ENCODE measurements at regions not wholly inside any gene's neighbourhood (a gene's known extent, or its start where the extent isn't known, plus 50 kb on each side); places are given as distances from the start of the nearest gene placed in this dataset.

DNA sequence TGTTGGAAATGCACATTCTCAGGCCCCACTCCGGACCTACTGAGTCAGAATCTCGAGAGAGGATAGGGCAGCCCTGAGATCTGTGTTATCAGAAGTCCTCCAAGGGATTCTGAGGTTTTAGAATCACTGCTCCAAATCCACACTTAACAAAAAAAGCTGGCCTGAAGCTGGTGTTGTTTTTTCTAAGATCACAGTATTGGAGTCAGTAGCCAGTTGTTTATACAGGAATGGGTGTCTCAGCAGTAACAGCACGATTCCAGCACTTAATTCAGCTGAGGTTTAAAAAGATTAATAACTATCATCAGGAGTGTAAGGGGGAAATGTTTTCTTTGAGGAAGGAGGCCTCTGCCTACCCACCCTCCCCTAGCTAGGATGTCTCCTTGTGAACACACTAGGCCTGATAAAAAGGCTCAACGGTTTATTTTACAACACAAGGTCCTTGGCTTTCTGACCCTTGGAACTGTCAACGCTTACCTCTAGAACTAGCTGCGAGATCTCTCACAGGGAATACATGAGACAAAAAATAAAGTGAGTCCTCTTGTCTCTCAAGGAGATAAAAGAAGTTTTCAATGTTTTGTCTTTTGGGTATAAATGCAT is 505.4 kb downstream of the CD83 start:
- Histone ChIP-seq H3K4me3 (ENCODE audit: low read depth in 2 of 2, low read length in 1 of 2) (no peak overlapping the region), H4K20me1 (ENCODE audit: insufficient read depth) (no peaks in the 10 kb centered on the region), H3K36me3 (replicated peaks in 1 of 2; ENCODE audit: control insufficient read depth in 1 of 2, insufficient read depth in 2 of 2, low read length in 1 of 2) (no peaks in the 10 kb centered on the region), H3K9me2 (no peaks in the 10 kb centered on the region), H3F3A (replicated peaks; ENCODE audit: insufficient read depth) (no peaks in the 10 kb centered on the region), H3K27ac (ENCODE audit: low read depth in 2 of 2, low read length in 1 of 2) (no peak overlapping the region), H3K27me3 (ENCODE audit: insufficient read depth) (no peaks in the 10 kb centered on the region), H2AFZ (ENCODE audit: low read depth) (no peak overlapping the region), H3K4me1 (ENCODE audit: control insufficient read depth in 1 of 2, insufficient read depth in 2 of 2, low read depth in 1 of 2, low read length in 1 of 2) (peaks cover 0 to 8% of the 10 kb centered on the region in 2 experiments; a peak in 1 of 4 replicates), H3K9me3 (no peaks in the 10 kb centered on the region), H3K4me2 (no peak overlapping the region), H3K9ac (no peak overlapping the region), H3K79me2 (ENCODE audit: insufficient read depth) (no peaks in the 10 kb centered on the region)
- 42% methylated on average over 6 of the region's 6 CpGs for WGBS (ENCODE audit: low lambda C conversion rate)
- CTCF ChIA-PET: no interaction called here
- POLR2A ChIA-PET: no interaction called here
- DNase-seq: no peak
- TF ChIP-seq FOXM1 (IDR thresholded peaks at IDR 0.05; ENCODE audit: low read depth): no peak
- no peak for TF ChIP-seq EZH2phosphoT487 (IDR thresholded peaks at IDR 0.05; ENCODE audit: borderline replicate concordance, low read depth)
- TF ChIP-seq RXRA (IDR thresholded peaks at IDR 0.05; ENCODE audit: borderline replicate concordance, low read depth): no peak
- no peak for TF ChIP-seq TEAD4 (IDR thresholded peaks at IDR 0.05; ENCODE audit: borderline replicate concordance, insufficient read depth)
- TF ChIP-seq, protein P1, sequence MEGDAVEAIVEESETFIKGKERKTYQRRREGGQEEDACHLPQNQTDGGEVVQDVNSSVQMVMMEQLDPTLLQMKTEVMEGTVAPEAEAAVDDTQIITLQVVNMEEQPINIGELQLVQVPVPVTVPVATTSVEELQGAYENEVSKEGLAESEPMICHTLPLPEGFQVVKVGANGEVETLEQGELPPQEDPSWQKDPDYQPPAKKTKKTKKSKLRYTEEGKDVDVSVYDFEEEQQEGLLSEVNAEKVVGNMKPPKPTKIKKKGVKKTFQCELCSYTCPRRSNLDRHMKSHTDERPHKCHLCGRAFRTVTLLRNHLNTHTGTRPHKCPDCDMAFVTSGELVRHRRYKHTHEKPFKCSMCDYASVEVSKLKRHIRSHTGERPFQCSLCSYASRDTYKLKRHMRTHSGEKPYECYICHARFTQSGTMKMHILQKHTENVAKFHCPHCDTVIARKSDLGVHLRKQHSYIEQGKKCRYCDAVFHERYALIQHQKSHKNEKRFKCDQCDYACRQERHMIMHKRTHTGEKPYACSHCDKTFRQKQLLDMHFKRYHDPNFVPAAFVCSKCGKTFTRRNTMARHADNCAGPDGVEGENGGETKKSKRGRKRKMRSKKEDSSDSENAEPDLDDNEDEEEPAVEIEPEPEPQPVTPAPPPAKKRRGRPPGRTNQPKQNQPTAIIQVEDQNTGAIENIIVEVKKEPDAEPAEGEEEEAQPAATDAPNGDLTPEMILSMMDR (IDR thresholded peaks at IDR 0.05): no peak

DNA sequence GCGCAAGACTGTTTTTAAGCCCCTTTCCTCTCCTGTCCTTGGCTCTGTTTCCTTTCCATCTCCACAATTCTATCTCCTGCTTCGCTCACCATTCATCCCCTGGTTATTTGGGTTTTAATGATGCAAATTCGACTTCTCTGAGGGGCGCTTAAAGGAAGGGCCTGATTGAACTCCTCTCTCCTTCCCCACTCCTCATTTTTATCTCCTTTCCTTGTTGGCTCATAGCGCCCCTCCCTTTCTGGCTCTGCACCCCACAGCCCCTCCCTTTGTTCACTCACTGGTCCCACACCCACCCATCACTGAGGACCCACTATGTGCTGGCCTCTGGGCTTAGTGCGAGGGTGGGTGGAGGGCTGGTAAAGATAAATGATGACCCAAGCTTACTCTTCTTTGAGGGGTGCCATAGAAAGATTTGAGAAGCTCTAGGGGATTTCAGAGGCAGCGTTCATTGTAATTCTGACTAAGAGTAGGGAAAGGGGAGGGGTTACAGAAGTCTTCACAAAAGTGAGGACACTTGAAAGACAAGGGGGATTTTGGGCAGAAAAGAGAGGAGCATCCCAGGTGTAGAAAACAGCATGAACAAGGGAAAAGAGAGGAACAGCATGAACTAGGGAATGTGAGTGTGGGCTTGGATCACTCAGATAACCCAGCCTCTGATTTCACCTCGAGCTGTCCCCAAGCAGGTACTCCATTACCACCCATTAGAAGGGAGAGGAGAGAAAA is 507.8 kb downstream of the CD83 start:
- CTCF ChIA-PET: no interaction called here
- no peak for DNase-seq

More for the DNA sequence above, 507.8 kb downstream of the CD83 start:
- WGBS (ENCODE audit: low lambda C conversion rate): 45% methylated on average over 8 of the region's 8 CpGs
- no peaks in the 10 kb centered on the region for H4K20me1 ChIP-seq (ENCODE audit: insufficient read depth)
- H3F3A ChIP-seq (replicated peaks; ENCODE audit: insufficient read depth): no peaks in the 10 kb centered on the region
- no peak overlapping the region for H3K4me2 ChIP-seq
- TF ChIP-seq, protein P2, sequence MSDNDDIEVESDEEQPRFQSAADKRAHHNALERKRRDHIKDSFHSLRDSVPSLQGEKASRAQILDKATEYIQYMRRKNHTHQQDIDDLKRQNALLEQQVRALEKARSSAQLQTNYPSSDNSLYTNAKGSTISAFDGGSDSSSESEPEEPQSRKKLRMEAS (IDR thresholded peaks at IDR 0.05; ENCODE audit: low read depth): no peak
- TF ChIP-seq GABPA (IDR thresholded peaks at IDR 0.05; ENCODE audit: low read depth) (no peak), TEAD4 (IDR thresholded peaks at IDR 0.05; ENCODE audit: borderline replicate concordance, insufficient read depth) (no peak), JUND (IDR thresholded peaks at IDR 0.05) (no peak), YY1 (IDR thresholded peaks at IDR 0.05; ENCODE audit: low read depth) (no peak), MEF2A (IDR thresholded peaks at IDR 0.05; ENCODE audit: borderline replicate concordance, low read depth) (no peak), RCOR1 (IDR thresholded peaks at IDR 0.05; ENCODE audit: low read length) (no peak), EZH2phosphoT487 (IDR thresholded peaks at IDR 0.05; ENCODE audit: borderline replicate concordance, low read depth) (no peak), NFIC (IDR thresholded peaks at IDR 0.05; ENCODE audit: borderline replicate concordance) (no peak), TCF12 (IDR thresholded peaks at IDR 0.05) (no peak), FOXM1 (IDR thresholded peaks at IDR 0.05; ENCODE audit: low read depth) (no peak)
- TF ChIP-seq, protein P3, sequence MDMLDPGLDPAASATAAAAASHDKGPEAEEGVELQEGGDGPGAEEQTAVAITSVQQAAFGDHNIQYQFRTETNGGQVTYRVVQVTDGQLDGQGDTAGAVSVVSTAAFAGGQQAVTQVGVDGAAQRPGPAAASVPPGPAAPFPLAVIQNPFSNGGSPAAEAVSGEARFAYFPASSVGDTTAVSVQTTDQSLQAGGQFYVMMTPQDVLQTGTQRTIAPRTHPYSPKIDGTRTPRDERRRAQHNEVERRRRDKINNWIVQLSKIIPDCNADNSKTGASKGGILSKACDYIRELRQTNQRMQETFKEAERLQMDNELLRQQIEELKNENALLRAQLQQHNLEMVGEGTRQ (IDR thresholded peaks at IDR 0.05; ENCODE audit: borderline replicate concordance, low read depth, low read length): no peak
- POLR2A ChIA-PET: no interaction called here
- H3K36me3 ChIP-seq (replicated peaks in 1 of 2; ENCODE audit: control insufficient read depth in 1 of 2, insufficient read depth in 2 of 2, low read length in 1 of 2): no peaks in the 10 kb centered on the region
- no peaks in the 10 kb centered on the region for H3K27me3 ChIP-seq (ENCODE audit: insufficient read depth)
- H3K4me3 ChIP-seq (ENCODE audit: low read depth in 2 of 2, low read length in 1 of 2): no peak overlapping the region
- no peak overlapping the region for H3K27ac ChIP-seq (ENCODE audit: low read depth in 2 of 2, low read length in 1 of 2)
- no peak overlapping the region for H2AFZ ChIP-seq (ENCODE audit: low read depth)
- H3K4me1 ChIP-seq (ENCODE audit: control insufficient read depth in 1 of 2, insufficient read depth in 2 of 2, low read depth in 1 of 2, low read length in 1 of 2): no peaks in the 10 kb centered on the region
- no peak overlapping the region for H3K9ac ChIP-seq
- H3K9me3 ChIP-seq: no peaks in the 10 kb centered on the region
- no peaks in the 10 kb centered on the region for H3K9me2 ChIP-seq
- no peaks in the 10 kb centered on the region for H3K79me2 ChIP-seq (ENCODE audit: insufficient read depth)

Data from SK-N-SH (cell line).